ENCODE measurements at regions not wholly inside any gene's neighbourhood (a gene's known extent, or its start where the extent isn't known, plus 50 kb on each side); places are given as distances from the start of the nearest gene placed in this dataset.

GRCh38 chr10:60537697-60538096 lies 148.0 kb upstream of the ANK3 start:
- Mint-ChIP-seq H3K27ac (no peak overlapping the region), H3K4me1 (peaks cover 42% of the 10 kb centered on the region), H3K36me3 (ENCODE audit: low read depth) (no peaks in the 10 kb centered on the region), H3K27me3 (ENCODE audit: insufficient read depth, low read depth, poor library complexity) (no peaks in the 10 kb centered on the region), H3K4me3 (no peak overlapping the region), H3K9me3 (no peaks in the 10 kb centered on the region)
- Histone ChIP-seq H4K20me1 (replicated peaks; ENCODE audit: insufficient read depth) (no peaks in the 10 kb centered on the region), H3K27ac (ENCODE audit: low read depth) (no peak overlapping the region), H2AFZ (no peak overlapping the region), H3K9me2 (ENCODE audit: insufficient read depth) (0 out of 2 replicates have a peak, but pooled peaks cover 11% of the 10 kb centered on the region), H3K4me2 (no peak overlapping the region), H3K4me1 (ENCODE audit: insufficient read depth) (0 out of 2 replicates have a peak, but pooled peaks cover 7% of the 10 kb centered on the region), H3F3A (replicated peaks; ENCODE audit: low read depth) (no peaks in the 10 kb centered on the region), H3K4me3 (no peak overlapping the region), H3K27me3 (ENCODE audit: insufficient read depth) (no peaks in the 10 kb centered on the region), H3K36me3 (ENCODE audit: insufficient read depth) (no peaks in the 10 kb centered on the region), H3K79me2 (replicated peaks; ENCODE audit: insufficient read depth) (no peaks in the 10 kb centered on the region)
- no peak for TF ChIP-seq ZNF462 (CRISPR knock-in tag; IDR thresholded peaks at IDR 0.05)
- TF ChIP-seq STAT1 (IDR thresholded peaks at IDR 0.05; ENCODE audit: unreplicated experiment): no peak
- no peak for TF ChIP-seq CREB1 (CRISPR knock-in tag; IDR thresholded peaks at IDR 0.05; ENCODE audit: low read depth)
- TF ChIP-seq ETS1 (IDR thresholded peaks at IDR 0.05): no peak
- no peak for TF ChIP-seq POLR2AphosphoS5 (IDR thresholded peaks at IDR 0.05; ENCODE audit: low read depth)
- no peak for TF ChIP-seq ZNF331 (CRISPR knock-in tag; IDR thresholded peaks at IDR 0.05; ENCODE audit: low read depth)
- no peak for TF ChIP-seq ZNF114 (CRISPR knock-in tag; IDR thresholded peaks at IDR 0.05)
- no peak for DNase-seq (ENCODE audit: low spot score)
- ATAC-seq: no peak

Measured in GM23338 (cell line).